ENCODE measurements at regions not wholly inside any gene's neighbourhood (a gene's known extent, or its start where the extent isn't known, plus 50 kb on each side); places are given as distances from the start of the nearest gene placed in this dataset.

DNA sequence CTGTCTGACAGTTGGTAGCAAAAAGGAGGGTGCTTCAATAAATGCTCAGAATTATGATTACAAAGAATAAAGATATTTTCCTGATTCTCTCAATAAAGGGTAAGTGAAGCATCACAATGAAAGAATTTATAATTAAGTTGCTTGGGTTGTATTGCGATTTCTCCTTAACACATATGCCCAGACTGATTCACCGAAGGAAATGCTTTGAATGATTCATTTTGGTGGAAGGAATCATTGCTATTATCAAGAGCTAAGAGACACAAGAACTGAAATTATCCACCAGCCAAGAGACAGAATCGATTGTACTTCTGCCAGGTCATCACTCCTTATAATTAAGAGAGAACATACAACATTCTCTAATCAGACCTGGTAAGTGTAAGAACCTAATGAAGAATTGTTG lies 301.4 kb downstream of the NR4A2 start:
- Histone ChIP-seq H3K9ac (ENCODE audit: insufficient read depth in 1 of 2, low read depth in 2 of 2, low read length in 2 of 2) (no peak overlapping the region), H3K4me2 (ENCODE audit: insufficient read depth, low read length) (no peak overlapping the region), H2AFZ (ENCODE audit: low read depth, low read length) (no peak overlapping the region), H3K27me3 (ENCODE audit: control insufficient read depth in 2 of 2, insufficient read depth in 2 of 2, low read length in 2 of 2) (no peaks in the 10 kb centered on the region), H4K20me1 (replicated peaks; ENCODE audit: control insufficient read depth, insufficient read depth, low read length) (no peaks in the 10 kb centered on the region), H3K9me1 (ENCODE audit: control insufficient read depth, insufficient read depth, low read length) (no peaks in the 10 kb centered on the region), H3K27ac (ENCODE audit: extremely low read depth, low read depth, low read length) (no peak overlapping the region), H3K4me1 (replicated peaks in 1 of 2; ENCODE audit: control insufficient read depth in 2 of 2, insufficient read depth in 2 of 2, low read length in 2 of 2) (no peaks in the 10 kb centered on the region), H3K79me2 (ENCODE audit: control insufficient read depth, insufficient read depth, low read length) (no peaks in the 10 kb centered on the region), H3K36me3 (ENCODE audit: control insufficient read depth, insufficient read depth, low read length) (no peaks in the 10 kb centered on the region), H3K9me3 (replicated peaks; ENCODE audit: control insufficient read depth, insufficient read depth, low read depth, low read length) (no peaks in the 10 kb centered on the region; the same call in 1 of the 2 replicates), H3K4me3 (no peak overlapping the region)
- no peak for DNase-seq (ENCODE audit: extremely low read depth in 1 of 4, low spot score in 3 of 4)
- no TSS peak for BruUV-seq (replicated peaks)
- in situ Hi-C loops (cut with MboI) (no loop called here), intact Hi-C loops (cut with micrococcal nuclease) (no loop called here)
- ATAC-seq, result no peak
- no peak for TF ChIP-seq NEUROD1 (IDR thresholded peaks at IDR 0.05; ENCODE audit: borderline replicate concordance, low read depth, low read length, partially characterized antibody)
- TF ChIP-seq, protein P1, sequence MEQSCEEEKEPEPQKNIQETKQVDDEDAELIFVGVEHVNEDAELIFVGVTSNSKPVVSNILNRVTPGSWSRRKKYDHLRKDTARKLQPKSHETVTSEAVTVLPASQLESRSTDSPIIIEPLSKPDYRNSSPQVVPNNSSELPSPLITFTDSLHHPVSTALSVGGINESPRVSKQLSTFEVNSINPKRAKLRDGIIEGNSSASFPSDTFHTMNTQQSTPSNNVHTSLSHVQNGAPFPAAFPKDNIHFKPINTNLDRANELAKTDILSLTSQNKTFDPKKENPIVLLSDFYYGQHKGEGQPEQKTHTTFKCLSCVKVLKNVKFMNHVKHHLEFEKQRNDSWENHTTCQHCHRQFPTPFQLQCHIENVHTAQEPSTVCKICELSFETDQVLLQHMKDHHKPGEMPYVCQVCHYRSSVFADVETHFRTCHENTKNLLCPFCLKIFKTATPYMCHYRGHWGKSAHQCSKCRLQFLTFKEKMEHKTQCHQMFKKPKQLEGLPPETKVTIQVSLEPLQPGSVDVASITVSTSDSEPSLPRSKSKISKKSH (CRISPR knock-in tag; IDR thresholded peaks at IDR 0.05), result no peak
- TF ChIP-seq GABPB2 (CRISPR knock-in tag; conservative IDR thresholded peaks at IDR 0.05), result no peak
- no peak for TF ChIP-seq ZSCAN29 (IDR thresholded peaks at IDR 0.05)
- TF ChIP-seq, protein P2, sequence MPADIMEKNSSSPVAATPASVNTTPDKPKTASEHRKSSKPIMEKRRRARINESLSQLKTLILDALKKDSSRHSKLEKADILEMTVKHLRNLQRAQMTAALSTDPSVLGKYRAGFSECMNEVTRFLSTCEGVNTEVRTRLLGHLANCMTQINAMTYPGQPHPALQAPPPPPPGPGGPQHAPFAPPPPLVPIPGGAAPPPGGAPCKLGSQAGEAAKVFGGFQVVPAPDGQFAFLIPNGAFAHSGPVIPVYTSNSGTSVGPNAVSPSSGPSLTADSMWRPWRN (IDR thresholded peaks at IDR 0.05; ENCODE audit: low read depth), result no peak
- no peak for TF ChIP-seq POLR2B (IDR thresholded peaks at IDR 0.05; ENCODE audit: low read depth, partially characterized antibody)
- no peak for TF ChIP-seq TAL1 (IDR thresholded peaks at IDR 0.05)
- TF ChIP-seq CBX8 (IDR thresholded peaks at IDR 0.05; ENCODE audit: borderline replicate concordance, extremely low read depth, low read depth, low read length, poor library complexity, severe bottlenecking), result no peak
- no peak for TF ChIP-seq HEY1 (CRISPR knock-in tag; IDR thresholded peaks at IDR 0.05; ENCODE audit: borderline replicate concordance)
- no peak for TF ChIP-seq ZNF121 (CRISPR knock-in tag; conservative IDR thresholded peaks at IDR 0.05)
- TF ChIP-seq ZNF583 (CRISPR knock-in tag; IDR thresholded peaks at IDR 0.05), result no peak
- no peak for TF ChIP-seq FOS (IDR thresholded peaks at IDR 0.05; ENCODE audit: extremely low read depth, insufficient read length)
- no peak for TF ChIP-seq TOE1 (IDR thresholded peaks at IDR 0.05; ENCODE audit: borderline replicate concordance)
- TF ChIP-seq TOE1 (CRISPR knock-in tag; IDR thresholded peaks at IDR 0.05; ENCODE audit: borderline replicate concordance, low read depth), result no peak
- TF ChIP-seq, protein P3, sequence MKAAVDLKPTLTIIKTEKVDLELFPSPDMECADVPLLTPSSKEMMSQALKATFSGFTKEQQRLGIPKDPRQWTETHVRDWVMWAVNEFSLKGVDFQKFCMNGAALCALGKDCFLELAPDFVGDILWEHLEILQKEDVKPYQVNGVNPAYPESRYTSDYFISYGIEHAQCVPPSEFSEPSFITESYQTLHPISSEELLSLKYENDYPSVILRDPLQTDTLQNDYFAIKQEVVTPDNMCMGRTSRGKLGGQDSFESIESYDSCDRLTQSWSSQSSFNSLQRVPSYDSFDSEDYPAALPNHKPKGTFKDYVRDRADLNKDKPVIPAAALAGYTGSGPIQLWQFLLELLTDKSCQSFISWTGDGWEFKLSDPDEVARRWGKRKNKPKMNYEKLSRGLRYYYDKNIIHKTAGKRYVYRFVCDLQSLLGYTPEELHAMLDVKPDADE (conservative IDR thresholded peaks at IDR 0.05; ENCODE audit: control insufficient read depth, low read depth, low read length), result no peak
- FAIRE-seq, result no peak
- WGBS (ENCODE audit: insufficient coverage, low coverage, missing lambda C conversion rate), result 4% methylated on average over 3 of the region's 3 CpGs
- CTCF ChIA-PET (ENCODE audit: low intra/inter-chr PET ratio), result no interaction called here
- POLR2A ChIA-PET, result no interaction called here

Measured in K562 (cell line).